ENCODE measurements at regions not wholly inside any gene's neighbourhood (a gene's known extent, or its start where the extent isn't known, plus 50 kb on each side); places are given as distances from the start of the nearest gene placed in this dataset.
"Not testable (repeated sequence)": the region's sequence is repeated elsewhere in the genome, so short reads cannot be mapped to it uniquely, and the experiment has no call there.

DNA sequence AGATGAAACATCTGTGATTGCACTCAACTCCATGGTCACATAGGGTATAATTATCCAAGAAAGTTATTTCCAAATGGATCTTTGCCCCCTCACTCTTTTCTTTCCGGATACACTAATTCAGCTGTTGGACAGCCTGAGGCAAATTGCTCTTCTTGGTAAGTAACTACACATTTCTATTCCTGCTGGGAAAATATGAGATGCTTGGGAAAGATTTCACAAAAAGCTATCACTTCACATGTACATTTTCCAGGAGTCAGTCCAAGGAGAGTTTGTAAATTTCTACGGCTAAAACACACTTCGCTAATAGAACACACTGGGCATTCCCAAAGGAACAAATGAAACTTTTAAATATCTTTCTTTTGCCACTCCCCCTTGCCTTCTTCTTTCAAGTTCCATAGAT, 123.0 kb upstream of the GRIA1 start:
- intact Hi-C loops (cut with DNase I) = no loop called here
- Histone ChIP-seq H3K36me3 (no peaks in the 10 kb centered on the region), H3K4me1 (no peaks in the 10 kb centered on the region), H3K4me3 (no peak overlapping the region), H3K9me3 (no peaks in the 10 kb centered on the region), H3K27ac (replicated peaks in 1 of 4) (no peak overlapping the region), H3K27me3 (no peaks in the 10 kb centered on the region)
- DNase-seq (ENCODE audit: extremely low spot score) = no peak
- TF ChIP-seq, protein P1, sequence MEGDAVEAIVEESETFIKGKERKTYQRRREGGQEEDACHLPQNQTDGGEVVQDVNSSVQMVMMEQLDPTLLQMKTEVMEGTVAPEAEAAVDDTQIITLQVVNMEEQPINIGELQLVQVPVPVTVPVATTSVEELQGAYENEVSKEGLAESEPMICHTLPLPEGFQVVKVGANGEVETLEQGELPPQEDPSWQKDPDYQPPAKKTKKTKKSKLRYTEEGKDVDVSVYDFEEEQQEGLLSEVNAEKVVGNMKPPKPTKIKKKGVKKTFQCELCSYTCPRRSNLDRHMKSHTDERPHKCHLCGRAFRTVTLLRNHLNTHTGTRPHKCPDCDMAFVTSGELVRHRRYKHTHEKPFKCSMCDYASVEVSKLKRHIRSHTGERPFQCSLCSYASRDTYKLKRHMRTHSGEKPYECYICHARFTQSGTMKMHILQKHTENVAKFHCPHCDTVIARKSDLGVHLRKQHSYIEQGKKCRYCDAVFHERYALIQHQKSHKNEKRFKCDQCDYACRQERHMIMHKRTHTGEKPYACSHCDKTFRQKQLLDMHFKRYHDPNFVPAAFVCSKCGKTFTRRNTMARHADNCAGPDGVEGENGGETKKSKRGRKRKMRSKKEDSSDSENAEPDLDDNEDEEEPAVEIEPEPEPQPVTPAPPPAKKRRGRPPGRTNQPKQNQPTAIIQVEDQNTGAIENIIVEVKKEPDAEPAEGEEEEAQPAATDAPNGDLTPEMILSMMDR (IDR thresholded peaks at IDR 0.05) = no peak
- no peak for TF ChIP-seq EP300 (IDR thresholded peaks at IDR 0.05)
- no peak for TF ChIP-seq POLR2AphosphoS5 (IDR thresholded peaks at IDR 0.05)
- no peak for TF ChIP-seq POLR2A (IDR thresholded peaks at IDR 0.05; ENCODE audit: low read depth)
- WGBS = 69% methylated on average over 3 of the region's 3 CpGs

DNA sequence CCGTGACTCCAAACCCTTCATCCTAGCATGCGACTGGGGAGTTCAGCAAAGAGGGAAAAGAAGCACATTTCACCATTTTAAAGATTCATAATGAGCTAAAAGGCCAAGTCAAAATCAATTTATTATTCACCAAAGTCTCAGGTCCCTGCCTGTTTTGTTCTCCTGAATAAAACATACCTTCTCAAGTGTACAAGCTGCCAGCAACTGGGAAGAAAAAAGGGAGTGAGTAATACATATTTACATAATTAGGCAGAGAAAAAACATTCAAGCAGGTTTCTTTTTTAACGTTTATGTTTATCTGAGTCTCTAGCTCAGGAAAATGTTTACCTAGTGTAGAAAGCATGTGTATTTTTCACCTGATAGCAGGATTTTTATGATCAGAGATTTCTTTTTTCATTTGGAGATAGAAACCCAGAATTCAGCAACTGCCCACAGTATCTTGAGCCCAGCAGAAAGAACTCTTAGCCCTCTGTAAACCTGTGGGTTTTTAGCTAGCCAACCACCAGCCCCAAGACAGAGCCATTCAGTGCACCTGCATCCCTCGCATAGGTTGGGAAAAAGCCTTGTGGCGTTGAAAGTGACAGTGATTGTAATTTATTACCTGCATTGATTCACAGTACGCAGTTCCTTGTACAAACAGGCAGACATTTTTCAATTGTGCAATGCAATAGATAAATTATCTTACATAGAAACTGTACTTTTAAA, 117.9 kb upstream of the GRIA1 start:
- no peaks in the 10 kb centered on the region for H3K4me1 ChIP-seq
- H3K36me3 ChIP-seq = no peaks in the 10 kb centered on the region
- no peaks in the 10 kb centered on the region for H3K27me3 ChIP-seq
- no peak for DNase-seq (ENCODE audit: extremely low spot score)
- TF ChIP-seq POLR2A (IDR thresholded peaks at IDR 0.05; ENCODE audit: low read depth) (no peak), EP300 (IDR thresholded peaks at IDR 0.05) (no peak), POLR2AphosphoS5 (IDR thresholded peaks at IDR 0.05) (no peak)
- TF ChIP-seq, protein P1 (IDR thresholded peaks at IDR 0.05) = no peak
- no peaks in the 10 kb centered on the region for H3K9me3 ChIP-seq
- no peak overlapping the region for H3K4me3 ChIP-seq
- H3K27ac ChIP-seq (replicated peaks in 1 of 4) = no peak overlapping the region
- intact Hi-C loops (cut with DNase I) = no loop called here
- 67% methylated on average over 6 of the region's 6 CpGs for WGBS

DNA sequence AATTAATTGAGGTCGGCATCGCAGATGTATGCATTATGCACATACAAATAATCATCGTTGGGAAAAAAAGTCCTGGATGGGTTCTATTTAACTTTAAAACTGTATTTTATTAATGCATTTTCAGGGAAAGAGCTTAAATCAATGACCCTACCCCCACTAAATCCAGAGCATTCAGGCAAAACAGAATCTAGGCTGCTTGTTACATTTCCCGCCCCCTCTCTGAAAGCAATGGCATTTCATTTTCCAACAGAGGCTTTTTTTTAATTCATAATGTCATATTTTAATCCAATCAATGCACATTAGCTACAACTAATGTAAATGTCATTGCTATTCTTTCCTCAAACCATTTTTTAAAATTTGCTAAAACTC, 117.4 kb upstream of the GRIA1 start:
- no peaks in the 10 kb centered on the region for H3K36me3 ChIP-seq
- TF ChIP-seq EP300 (IDR thresholded peaks at IDR 0.05) (no peak), POLR2AphosphoS5 (IDR thresholded peaks at IDR 0.05) (no peak)
- TF ChIP-seq, protein P1 (IDR thresholded peaks at IDR 0.05) = no peak
- H3K9me3 ChIP-seq = no peaks in the 10 kb centered on the region
- no peaks in the 10 kb centered on the region for H3K4me1 ChIP-seq
- WGBS = 92% methylated on average over 4 of the region's 4 CpGs
- intact Hi-C loops (cut with DNase I) = no loop called here
- DNase-seq (ENCODE audit: extremely low spot score) = no peak
- no peak overlapping the region for H3K4me3 ChIP-seq
- no peak overlapping the region for H3K27ac ChIP-seq (replicated peaks in 1 of 4)
- no peaks in the 10 kb centered on the region for H3K27me3 ChIP-seq

DNA sequence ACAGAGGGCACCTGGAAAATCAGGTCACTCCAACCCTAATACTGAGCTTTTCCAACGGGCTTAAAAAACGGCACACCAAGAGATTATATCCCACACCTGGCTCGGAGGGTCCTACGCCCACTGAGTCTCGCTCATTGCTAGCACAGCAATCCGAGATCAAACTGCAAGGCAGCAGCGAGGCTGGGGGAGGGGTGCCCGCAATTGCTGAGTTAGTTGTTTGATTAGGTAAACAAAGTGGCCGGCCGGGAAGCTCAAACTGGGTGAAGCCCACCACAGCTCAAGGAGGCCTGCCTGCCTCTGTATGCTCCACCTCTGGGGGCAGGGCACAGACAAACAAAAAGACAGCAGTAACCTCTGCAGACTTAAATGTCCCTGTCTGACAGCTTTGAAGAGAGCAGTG, 108.8 kb upstream of the GRIA1 start:
- H3K4me1 ChIP-seq; H3K27ac ChIP-seq (replicated peaks in 1 of 4); H3K4me3 ChIP-seq; DNase-seq (ENCODE audit: extremely low spot score); H3K27me3 ChIP-seq; H3K36me3 ChIP-seq; intact Hi-C loops (cut with DNase I); H3K9me3 ChIP-seq: not testable (repeated sequence)
- WGBS = 82% methylated on average over 6 of the region's 10 CpGs

DNA sequence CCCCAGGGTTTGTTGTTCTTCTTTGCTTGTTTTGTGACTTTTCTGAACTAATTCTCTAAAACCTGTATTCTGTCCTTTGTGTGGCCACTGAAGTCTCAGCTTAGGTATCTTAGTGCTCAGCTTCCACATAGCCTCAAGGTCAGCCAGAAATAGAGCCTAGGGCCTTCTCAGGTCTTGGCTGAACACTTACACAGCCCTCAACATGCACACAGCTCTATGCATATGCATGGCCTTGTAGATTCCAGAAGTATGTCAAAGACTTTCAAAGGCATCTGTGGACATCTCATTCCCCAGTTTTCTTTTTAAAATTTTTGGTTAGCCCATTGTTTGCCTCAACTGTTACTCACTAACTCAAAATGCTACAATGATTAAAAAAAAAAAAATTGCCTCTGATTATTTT, 99.9 kb upstream of the GRIA1 start:
- H3K9me3 ChIP-seq = no peaks in the 10 kb centered on the region

More for the DNA sequence above, 99.9 kb upstream of the GRIA1 start:
- H3K4me3 ChIP-seq = no peak overlapping the region
- H3K27me3 ChIP-seq = no peaks in the 10 kb centered on the region
- DNase-seq (ENCODE audit: extremely low spot score) = no peak
- no peaks in the 10 kb centered on the region for H3K4me1 ChIP-seq
- no peak for TF ChIP-seq POLR2A (IDR thresholded peaks at IDR 0.05; ENCODE audit: low read depth)
- no peak for TF ChIP-seq EP300 (IDR thresholded peaks at IDR 0.05)
- TF ChIP-seq, protein P1 (IDR thresholded peaks at IDR 0.05) = no peak
- TF ChIP-seq POLR2AphosphoS5 (IDR thresholded peaks at IDR 0.05) = no peak
- H3K36me3 ChIP-seq = no peaks in the 10 kb centered on the region
- intact Hi-C loops (cut with DNase I) = no loop called here
- H3K27ac ChIP-seq (replicated peaks in 1 of 4) = no peak overlapping the region
